BE2C (cell line): ENCODE measurements at regions not wholly inside any gene's neighbourhood (a gene's known extent, or its start where the extent isn't known, plus 50 kb on each side); places are given as distances from the start of the nearest gene placed in this dataset.

Experiments
- DNase-seq: peaks from one replicate; pipeline ENCODE4 v3.0.0-alpha.2; 2020
- H3K27me3 ChIP-seq: fragments of 250-450 bp; sonication (Bioruptor Pico); 2 replicates; pipeline ENCODE4 v1.5.1; 2020; ENCODE audit warnings: mild to moderate bottlenecking
- H3K36me3 ChIP-seq: fragments of 250-450 bp; sonication (Bioruptor Pico); 2 replicates; pipeline ENCODE4 v1.5.1; 2020; ENCODE audit warnings: mild to moderate bottlenecking
- H3K4me1 ChIP-seq: fragments of 250-450 bp; sonication (Bioruptor Pico); 2 replicates; pipeline ENCODE4 v1.5.1; 2020
- H3K4me3 ChIP-seq: 2 replicates; pipeline ENCODE4 v1.5.1; 2011; ENCODE audit warnings: low read depth, low read length
- H3K9me3 ChIP-seq: fragments of 250-450 bp; sonication (Bioruptor Pico); 2 replicates; pipeline ENCODE4 v1.5.1; 2020
- TF ChIP-seq, protein P1 (sequence below): IDR thresholded peaks from 2 replicates; pipeline ENCODE4 v1.5.1; 2012; ENCODE audit warnings: mild to moderate bottlenecking, low read depth, low read length

DNA sequence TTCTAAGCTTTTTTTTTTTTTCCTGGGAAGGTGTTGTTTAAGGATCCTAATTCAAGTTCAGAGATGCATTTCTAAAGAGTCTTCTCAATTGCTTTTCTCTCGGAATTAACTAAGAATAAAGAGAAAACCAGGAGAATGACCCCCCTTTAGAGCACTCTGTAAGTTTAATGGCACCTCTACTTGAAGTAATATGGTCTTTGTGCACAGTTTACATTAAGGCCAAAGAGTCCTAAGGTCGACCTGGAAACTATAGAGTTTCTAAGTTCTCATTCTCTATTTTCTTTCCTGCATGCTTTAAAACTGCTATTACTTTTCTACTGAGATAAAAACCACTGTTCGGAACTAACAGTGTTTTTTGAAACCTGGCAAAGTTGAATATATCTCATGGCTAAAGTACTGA, 923.1 kb upstream of the CDH10 start:
- TF ChIP-seq, protein P1, sequence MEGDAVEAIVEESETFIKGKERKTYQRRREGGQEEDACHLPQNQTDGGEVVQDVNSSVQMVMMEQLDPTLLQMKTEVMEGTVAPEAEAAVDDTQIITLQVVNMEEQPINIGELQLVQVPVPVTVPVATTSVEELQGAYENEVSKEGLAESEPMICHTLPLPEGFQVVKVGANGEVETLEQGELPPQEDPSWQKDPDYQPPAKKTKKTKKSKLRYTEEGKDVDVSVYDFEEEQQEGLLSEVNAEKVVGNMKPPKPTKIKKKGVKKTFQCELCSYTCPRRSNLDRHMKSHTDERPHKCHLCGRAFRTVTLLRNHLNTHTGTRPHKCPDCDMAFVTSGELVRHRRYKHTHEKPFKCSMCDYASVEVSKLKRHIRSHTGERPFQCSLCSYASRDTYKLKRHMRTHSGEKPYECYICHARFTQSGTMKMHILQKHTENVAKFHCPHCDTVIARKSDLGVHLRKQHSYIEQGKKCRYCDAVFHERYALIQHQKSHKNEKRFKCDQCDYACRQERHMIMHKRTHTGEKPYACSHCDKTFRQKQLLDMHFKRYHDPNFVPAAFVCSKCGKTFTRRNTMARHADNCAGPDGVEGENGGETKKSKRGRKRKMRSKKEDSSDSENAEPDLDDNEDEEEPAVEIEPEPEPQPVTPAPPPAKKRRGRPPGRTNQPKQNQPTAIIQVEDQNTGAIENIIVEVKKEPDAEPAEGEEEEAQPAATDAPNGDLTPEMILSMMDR, result no peak

DNA sequence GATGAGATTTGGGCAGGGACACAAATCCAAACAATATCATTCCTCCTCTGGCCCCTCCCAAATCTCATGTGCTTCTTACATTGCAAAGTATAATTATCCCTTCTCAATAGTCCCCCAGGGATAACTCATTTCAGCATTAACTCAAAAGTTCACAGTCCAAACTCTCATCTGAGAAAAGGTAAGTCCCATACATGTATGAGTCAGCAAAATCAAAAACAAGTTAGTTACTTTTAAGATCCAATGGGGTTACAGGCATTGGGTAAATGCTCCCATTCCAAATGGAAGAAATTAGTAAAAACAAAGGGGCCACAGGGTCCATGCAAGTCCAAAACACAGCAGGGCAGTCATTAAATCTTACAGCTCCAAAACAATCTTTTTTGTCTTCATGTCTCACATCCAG, 917.9 kb upstream of the CDH10 start:
- Histone ChIP-seq H3K9me3 (no peaks in the 10 kb centered on the region), H3K4me1 (no peaks in the 10 kb centered on the region), H3K4me3 (no peak overlapping the region), H3K36me3 (no peaks in the 10 kb centered on the region), H3K27me3 (no peaks in the 10 kb centered on the region)
- TF ChIP-seq, protein P1, result no peak
- no peak for DNase-seq

More for the DNA sequence above, 923.1 kb upstream of the CDH10 start:
- peaks cover 3% of the 10 kb centered on the region; the same call in 1 of the 2 replicates for H3K9me3 ChIP-seq
- DNase-seq, result no peak
- no peaks in the 10 kb centered on the region for H3K4me1 ChIP-seq
- H3K4me3 ChIP-seq, result no peak overlapping the region
- H3K36me3 ChIP-seq, result no peaks in the 10 kb centered on the region
- no peaks in the 10 kb centered on the region for H3K27me3 ChIP-seq

DNA sequence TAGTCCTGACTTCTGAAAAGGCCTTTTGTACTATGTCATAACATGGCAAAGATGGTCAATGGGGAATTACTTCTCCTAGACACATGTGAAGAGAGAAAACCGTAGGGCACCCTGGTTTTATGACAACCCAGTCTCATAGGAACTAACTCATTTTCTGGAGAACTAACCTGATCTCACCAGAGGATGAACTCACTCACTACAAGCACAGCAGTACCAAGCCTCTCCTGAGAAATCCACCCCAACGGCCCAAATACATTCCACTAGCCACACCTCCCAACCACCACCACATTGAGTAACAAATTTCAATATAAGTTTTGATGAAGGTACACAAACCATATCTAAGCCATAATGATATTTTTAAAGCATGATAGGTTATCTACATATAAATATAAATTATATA, 909.3 kb upstream of the CDH10 start:
- H3K9me3 ChIP-seq, result no peaks in the 10 kb centered on the region
- no peaks in the 10 kb centered on the region for H3K36me3 ChIP-seq
- H3K4me1 ChIP-seq, result no peaks in the 10 kb centered on the region
- H3K27me3 ChIP-seq, result no peaks in the 10 kb centered on the region
- no peak overlapping the region for H3K4me3 ChIP-seq
- DNase-seq, result no peak
- TF ChIP-seq, protein P1, result no peak

DNA sequence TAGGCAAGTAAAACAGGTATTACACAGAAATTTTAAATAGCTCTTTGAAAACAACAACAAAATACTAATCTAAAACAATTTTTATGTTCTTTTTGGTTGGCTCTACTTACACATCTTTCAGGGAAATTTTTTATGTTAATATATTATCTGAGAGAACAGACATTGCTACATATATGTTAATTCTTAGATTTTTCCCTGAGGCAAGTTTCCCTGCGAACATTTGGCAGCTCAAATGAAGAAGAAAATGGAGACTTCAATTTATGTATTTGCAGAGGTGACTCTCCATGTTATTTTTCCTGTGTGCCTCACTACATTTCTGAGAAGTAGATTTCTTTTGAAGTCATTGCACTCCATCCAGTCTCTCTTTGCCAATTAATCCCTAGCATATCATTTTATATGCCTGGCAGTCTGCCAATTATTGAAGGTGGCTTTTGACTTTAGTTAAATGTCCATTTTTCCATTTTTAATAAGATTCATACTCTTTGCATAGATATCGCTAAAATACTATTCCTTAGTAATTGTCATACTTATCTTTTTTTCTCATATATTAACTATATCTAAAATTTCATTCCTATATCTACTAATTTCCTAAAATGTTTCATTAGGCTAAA, 908.2 kb upstream of the CDH10 start:
- Histone ChIP-seq H3K4me1 (no peaks in the 10 kb centered on the region), H3K9me3 (no peaks in the 10 kb centered on the region), H3K36me3 (no peaks in the 10 kb centered on the region), H3K4me3 (no peak overlapping the region), H3K27me3 (no peaks in the 10 kb centered on the region)
- TF ChIP-seq, protein P1, result no peak
- no peak for DNase-seq

DNA sequence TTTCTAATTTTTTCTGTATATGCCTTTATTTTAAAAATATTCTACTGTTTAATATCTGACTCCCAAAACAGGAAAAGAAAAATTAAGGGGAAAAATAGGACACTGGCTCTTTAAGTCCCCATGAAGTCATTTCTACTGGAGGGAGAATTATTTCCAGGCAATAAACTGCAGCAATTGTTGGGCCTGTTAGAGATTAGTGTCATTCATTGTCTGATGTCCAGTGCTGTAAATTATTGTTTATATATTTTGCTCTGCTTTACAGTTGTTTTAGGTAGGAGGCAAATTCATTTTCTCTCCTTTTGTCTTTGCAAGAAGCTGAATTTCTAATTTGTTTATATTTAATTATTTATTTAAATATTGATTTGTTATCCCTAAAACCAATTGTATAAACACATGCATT, 906.0 kb upstream of the CDH10 start:
- H3K4me1 ChIP-seq, result no peaks in the 10 kb centered on the region
- H3K27me3 ChIP-seq, result no peaks in the 10 kb centered on the region
- no peak for DNase-seq
- no peaks in the 10 kb centered on the region for H3K9me3 ChIP-seq
- H3K4me3 ChIP-seq, result no peak overlapping the region
- H3K36me3 ChIP-seq, result no peaks in the 10 kb centered on the region
- TF ChIP-seq, protein P1, result no peak

DNA sequence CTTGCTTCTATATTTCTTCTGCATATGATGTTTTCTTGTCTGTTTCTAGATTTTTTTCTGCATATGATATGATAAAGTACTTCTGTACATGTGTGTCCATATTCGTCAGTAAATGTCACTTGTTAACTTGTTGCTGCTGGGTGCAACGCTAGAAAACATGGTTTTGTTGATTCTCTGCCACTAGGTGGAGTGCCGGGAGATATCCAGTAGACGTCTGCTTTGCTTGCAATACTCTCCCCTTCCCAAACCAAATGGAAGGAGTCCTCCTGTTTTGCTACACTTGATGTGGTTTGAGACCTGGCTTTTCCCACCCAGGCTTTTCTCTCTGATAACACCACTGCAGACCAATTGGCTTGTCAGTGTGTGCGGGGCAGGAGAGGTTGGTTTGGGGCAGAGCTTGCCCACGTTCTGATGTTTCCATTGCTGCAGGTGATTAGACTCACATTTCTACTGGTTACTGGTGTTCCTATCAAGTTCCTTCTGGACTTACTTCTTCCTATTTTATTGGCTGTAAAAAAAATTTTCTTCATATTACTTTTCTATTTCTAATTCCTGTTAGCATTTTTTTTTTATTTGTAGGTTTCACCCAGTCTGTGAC, 900.0 kb upstream of the CDH10 start:
- H3K4me1 ChIP-seq, result peaks cover under 1% of the 10 kb centered on the region
- no peaks in the 10 kb centered on the region for H3K27me3 ChIP-seq
- TF ChIP-seq, protein P1, result peak; percentile 88
- H3K4me3 ChIP-seq, result no peak overlapping the region
- no peaks in the 10 kb centered on the region for H3K36me3 ChIP-seq
- peak; percentile 67 for DNase-seq
- H3K9me3 ChIP-seq, result no peaks in the 10 kb centered on the region
